GM10266 (cell line): ENCODE measurements at regions not wholly inside any gene's neighbourhood (a gene's known extent, or its start where the extent isn't known, plus 50 kb on each side); places are given as distances from the start of the nearest gene placed in this dataset.

ENCODE experiments used
- DNase-seq: peaks from one replicate; pipeline ENCODE4 v3.0.0; 2012; ENCODE audit errors: extremely low spot score
- CTCF ChIP-seq: IDR thresholded peaks from 2 replicates; pipeline ENCODE4 v1.5.1; 2012; ENCODE audit warnings: mild to moderate bottlenecking, low read depth; ENCODE audit not compliant: control insufficient read depth, insufficient read depth; ENCODE audit errors: missing control alignments

- no peak for DNase-seq
- TF ChIP-seq CTCF, result no peak
Observed at GRCh38 chr18:73663581-73663980, 484.1 kb downstream of the FBXO15 start.

GRCh38 chr18:73662421-73662820, 485.2 kb downstream of the FBXO15 start:
- no peak for TF ChIP-seq CTCF

GRCh38 chr18:73660931-73661856, 486.4 kb downstream of the FBXO15 start:
- no peak for TF ChIP-seq CTCF
- DNase-seq, result no peak

More at GRCh38 chr18:73662421-73662820, 485.2 kb downstream of the FBXO15 start:
- no peak for DNase-seq

- TF ChIP-seq CTCF, result no peak
- no peak for DNase-seq
Observed at GRCh38 chr18:73656691-73657090, 490.9 kb downstream of the FBXO15 start.

GRCh38 chr18:73653827-73654226, 493.8 kb downstream of the FBXO15 start:
- DNase-seq, result no peak
- TF ChIP-seq CTCF, result no peak

GRCh38 chr18:73653251-73653650, 494.4 kb downstream of the FBXO15 start:
- no peak for DNase-seq
- TF ChIP-seq CTCF, result no peak

- no peak for TF ChIP-seq CTCF
- no peak for DNase-seq
Observed at GRCh38 chr18:73647391-73647790, 500.2 kb downstream of the FBXO15 start.
